Smooth muscle cell (in vitro differentiated cells): ENCODE measurements at regions not wholly inside any gene's neighbourhood (a gene's known extent, or its start where the extent isn't known, plus 50 kb on each side); places are given as distances from the start of the nearest gene placed in this dataset.

Source experiments
- DNase-seq: peaks from one replicate; lab custom pipeline; 2025; ENCODE audit not compliant: unreplicated experiment; lab: John Stamatoyannopoulos, UW
- H2AFZ ChIP-seq: fragments of 200-600 bp; sonication (generic); 2 replicates; pipeline ENCODE4 v1.6.0; 2016; ENCODE audit warnings: antibody characterized with exemption, low read depth, mild to moderate bottlenecking
- H3F3A ChIP-seq: fragments of 200-600 bp; sonication (generic); 2 replicates; pipeline ENCODE4 v1.6.0; 2017; ENCODE audit warnings: antibody characterized with exemption, low read depth
- H3K27ac ChIP-seq: fragments of 200-600 bp; sonication (generic); 2 replicates; pipeline ENCODE4 v1.5.1; 2016; ENCODE audit warnings: low read depth, mild to moderate bottlenecking
- H3K27me3 ChIP-seq: fragments of 200-600 bp; sonication (generic); 2 replicates; pipeline ENCODE4 v1.6.1; 2016; ENCODE audit warnings: low read depth, mild to moderate bottlenecking
- H3K36me3 ChIP-seq: fragments of 200-600 bp; sonication (generic); 2 replicates; pipeline ENCODE4 v1.5.1; 2016; ENCODE audit warnings: low read depth
- H3K4me1 ChIP-seq: fragments of 200-600 bp; sonication (generic); 2 replicates; pipeline ENCODE4 v1.5.1; 2016; ENCODE audit warnings: low read depth
- H3K4me2 ChIP-seq: fragments of 200-600 bp; sonication (generic); 2 replicates; pipeline ENCODE4 v1.6.0; 2016; ENCODE audit warnings: mild to moderate bottlenecking
- H3K4me3 ChIP-seq: fragments of 200-600 bp; sonication (generic); 2 replicates; pipeline ENCODE4 v1.5.1; 2016; ENCODE audit warnings: mild to moderate bottlenecking
- H3K79me2 ChIP-seq: fragments of 200-600 bp; sonication (generic); 2 replicates; pipeline ENCODE4 v1.6.0; 2016; ENCODE audit warnings: low read depth, mild to moderate bottlenecking
- H3K9ac ChIP-seq: fragments of 200-600 bp; sonication (generic); 2 replicates; pipeline ENCODE4 v1.6.0; 2016; ENCODE audit warnings: low read depth
- H3K9me3 ChIP-seq: fragments of 200-600 bp; sonication (generic); replicated peaks from 2 replicates; pipeline ENCODE4 v1.5.1; 2016; ENCODE audit warnings: low read depth
- H4K20me1 ChIP-seq: fragments of 200-600 bp; sonication (generic); 2 replicates; pipeline ENCODE4 v1.6.0; 2016; ENCODE audit warnings: low read depth
- CTCF ChIP-seq: fragments of 200-600 bp; sonication (generic); IDR thresholded peaks from 2 replicates; pipeline ENCODE4 v1.5.1; 2017; ENCODE audit warnings: borderline replicate concordance, mild to moderate bottlenecking, antibody characterized with exemption; ENCODE audit not compliant: insufficient read depth, poor library complexity, severe bottlenecking
- WGBS: methylation state at CpG from one replicate; pipeline ENCODE4 v1.1.7; 2016; ENCODE audit warnings: low lambda C conversion rate; 5-methylcytosine and 5-hydroxymethylcytosine counted together

- H3K36me3 ChIP-seq, result no peaks in the 10 kb centered on the region
- no peaks in the 10 kb centered on the region for H3F3A ChIP-seq
- no peaks in the 10 kb centered on the region for H3K9me3 ChIP-seq
- H3K9ac ChIP-seq, result no peak overlapping the region
- H3K27ac ChIP-seq, result no peak overlapping the region
- H4K20me1 ChIP-seq, result no peaks in the 10 kb centered on the region
- H3K4me1 ChIP-seq, result no peaks in the 10 kb centered on the region
- no peak for DNase-seq
- no peak overlapping the region for H3K4me2 ChIP-seq
- no peak for TF ChIP-seq CTCF
- no peak overlapping the region for H3K4me3 ChIP-seq
- no peaks in the 10 kb centered on the region for H3K79me2 ChIP-seq
- H2AFZ ChIP-seq, result peak overlapping the region; percentile 42
- WGBS, result 76% methylated on average over 1 of the region's 1 CpG
- H3K27me3 ChIP-seq, result no peaks in the 10 kb centered on the region
Measured at GRCh38 chr2:195482010-195482409, 175.0 kb upstream of the SLC39A10 start.

GRCh38 chr2:195480121-195480520 lies 176.9 kb upstream of the SLC39A10 start:
- DNase-seq, result no peak
- H3K4me2 ChIP-seq, result no peak overlapping the region
- no peaks in the 10 kb centered on the region for H3K4me1 ChIP-seq
- H3K27me3 ChIP-seq, result no peaks in the 10 kb centered on the region
- TF ChIP-seq CTCF, result no peak
- H3F3A ChIP-seq, result no peaks in the 10 kb centered on the region
- no peaks in the 10 kb centered on the region for H3K36me3 ChIP-seq
- H3K9ac ChIP-seq, result no peak overlapping the region
- no peak overlapping the region for H2AFZ ChIP-seq
- H3K4me3 ChIP-seq, result no peak overlapping the region
- no peaks in the 10 kb centered on the region for H3K79me2 ChIP-seq
- no peak overlapping the region for H3K27ac ChIP-seq
- H4K20me1 ChIP-seq, result no peaks in the 10 kb centered on the region
- H3K9me3 ChIP-seq, result no peaks in the 10 kb centered on the region

- H3K4me1 ChIP-seq, result no peaks in the 10 kb centered on the region
- no peak for DNase-seq
- no peaks in the 10 kb centered on the region for H3K27me3 ChIP-seq
- 81% methylated on average over 3 of the region's 3 CpGs for WGBS
- H3K9ac ChIP-seq, result no peak overlapping the region
- TF ChIP-seq CTCF, result no peak
- no peaks in the 10 kb centered on the region for H4K20me1 ChIP-seq
- H3F3A ChIP-seq, result no peaks in the 10 kb centered on the region
- no peak overlapping the region for H3K4me2 ChIP-seq
- no peaks in the 10 kb centered on the region for H3K36me3 ChIP-seq
- H3K4me3 ChIP-seq, result no peak overlapping the region
- H3K79me2 ChIP-seq, result no peaks in the 10 kb centered on the region
- no peak overlapping the region for H3K27ac ChIP-seq
- no peaks in the 10 kb centered on the region for H3K9me3 ChIP-seq
- no peak overlapping the region for H2AFZ ChIP-seq
Measured at GRCh38 chr2:195479407-195479806, 177.6 kb upstream of the SLC39A10 start.

- H3K27ac ChIP-seq, result peak overlapping the region; percentile 4
- no peaks in the 10 kb centered on the region for H3K79me2 ChIP-seq
- H4K20me1 ChIP-seq, result no peaks in the 10 kb centered on the region
- H3K9me3 ChIP-seq, result no peaks in the 10 kb centered on the region
- no peak for TF ChIP-seq CTCF
- H3K36me3 ChIP-seq, result no peaks in the 10 kb centered on the region
- no peak overlapping the region for H3K4me2 ChIP-seq
- no peaks in the 10 kb centered on the region for H3K4me1 ChIP-seq
- no peak overlapping the region for H2AFZ ChIP-seq
- H3F3A ChIP-seq, result no peaks in the 10 kb centered on the region
- no peak overlapping the region for H3K4me3 ChIP-seq
- no peaks in the 10 kb centered on the region for H3K27me3 ChIP-seq
- DNase-seq, result no peak
- no peak overlapping the region for H3K9ac ChIP-seq
Measured at GRCh38 chr2:195477996-195478382, 179.0 kb upstream of the SLC39A10 start.
